Epidermal melanocyte (primary cell): ENCODE measurements at regions not wholly inside any gene's neighbourhood (a gene's known extent, or its start where the extent isn't known, plus 50 kb on each side); places are given as distances from the start of the nearest gene placed in this dataset.

Source experiments
- DNase-seq: peaks from one replicate; pipeline ENCODE4 v3.0.0; 2011; ENCODE audit warnings: low spot score; ENCODE audit not compliant: insufficient read length

DNA sequence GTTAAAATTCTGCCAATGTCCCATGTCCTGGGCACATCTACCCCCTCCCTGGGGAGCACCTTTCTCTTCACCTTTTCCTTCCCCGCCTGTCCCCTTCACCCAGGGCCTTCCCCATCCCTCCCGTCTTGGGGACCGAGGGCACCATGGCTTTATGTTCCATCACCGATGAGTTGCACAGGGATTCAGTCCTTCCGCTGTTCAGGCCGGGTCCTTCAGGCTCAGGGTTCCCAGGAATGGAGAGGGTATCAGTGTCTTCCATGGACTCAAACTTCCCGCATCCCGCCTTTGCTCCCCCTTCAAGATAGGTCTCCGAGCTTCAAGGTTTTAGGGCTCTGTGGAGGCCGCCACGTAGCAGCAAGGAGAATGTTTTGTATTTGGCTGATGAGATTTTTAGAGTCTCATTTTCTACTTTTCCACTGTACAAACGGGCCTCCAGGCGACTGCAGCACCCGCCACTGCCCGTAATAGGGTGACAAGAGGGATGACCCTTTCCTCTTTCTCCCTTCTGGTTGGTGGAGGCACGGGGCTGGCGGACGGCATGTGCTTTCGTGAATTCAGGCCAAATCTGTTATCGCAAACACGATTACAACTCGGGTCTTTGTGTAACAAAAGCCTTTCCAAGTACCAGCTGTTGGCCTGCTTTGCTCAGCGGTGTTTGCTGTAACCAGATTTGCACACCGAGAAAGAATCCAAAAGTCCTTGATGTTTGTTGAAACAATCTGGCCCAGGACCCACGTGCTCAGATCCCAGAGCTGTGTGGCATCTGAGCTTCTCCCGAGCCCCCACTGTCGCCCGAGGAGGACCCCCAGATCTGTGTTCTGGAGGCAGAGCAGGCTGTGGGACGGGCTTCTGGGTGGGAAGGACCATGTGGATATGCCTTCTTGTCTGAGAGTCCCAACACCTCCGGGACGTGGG lies 236.3 kb downstream of the SEC14L1 start:
- no peak for DNase-seq

DNA sequence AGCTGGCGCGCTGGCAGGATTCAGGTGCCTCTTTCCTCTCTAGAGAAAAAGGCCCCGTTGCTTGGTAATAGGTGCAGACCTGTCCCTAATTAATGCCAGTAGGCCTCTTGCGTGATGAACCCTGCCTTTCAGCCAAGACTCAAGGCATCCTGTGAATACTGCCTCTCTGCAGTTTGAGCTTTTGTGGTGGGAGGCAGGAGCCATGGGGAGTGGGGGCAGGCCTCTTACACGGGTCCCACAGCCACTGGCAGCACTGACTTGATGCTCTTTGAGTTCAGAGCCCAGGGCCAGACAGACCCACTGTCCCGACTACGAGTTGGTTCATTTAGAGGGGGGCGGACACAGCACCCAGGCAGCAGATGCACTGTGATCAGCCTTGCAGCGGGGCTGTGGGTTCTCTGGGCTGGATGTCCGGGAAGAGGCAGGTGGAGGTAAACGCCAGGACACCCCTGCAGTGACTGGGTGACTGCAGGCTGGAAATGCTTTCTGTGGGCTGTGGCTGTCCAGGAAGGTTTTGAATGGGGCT lies 237.0 kb downstream of the SEC14L1 start:
- DNase-seq = no peak

DNA sequence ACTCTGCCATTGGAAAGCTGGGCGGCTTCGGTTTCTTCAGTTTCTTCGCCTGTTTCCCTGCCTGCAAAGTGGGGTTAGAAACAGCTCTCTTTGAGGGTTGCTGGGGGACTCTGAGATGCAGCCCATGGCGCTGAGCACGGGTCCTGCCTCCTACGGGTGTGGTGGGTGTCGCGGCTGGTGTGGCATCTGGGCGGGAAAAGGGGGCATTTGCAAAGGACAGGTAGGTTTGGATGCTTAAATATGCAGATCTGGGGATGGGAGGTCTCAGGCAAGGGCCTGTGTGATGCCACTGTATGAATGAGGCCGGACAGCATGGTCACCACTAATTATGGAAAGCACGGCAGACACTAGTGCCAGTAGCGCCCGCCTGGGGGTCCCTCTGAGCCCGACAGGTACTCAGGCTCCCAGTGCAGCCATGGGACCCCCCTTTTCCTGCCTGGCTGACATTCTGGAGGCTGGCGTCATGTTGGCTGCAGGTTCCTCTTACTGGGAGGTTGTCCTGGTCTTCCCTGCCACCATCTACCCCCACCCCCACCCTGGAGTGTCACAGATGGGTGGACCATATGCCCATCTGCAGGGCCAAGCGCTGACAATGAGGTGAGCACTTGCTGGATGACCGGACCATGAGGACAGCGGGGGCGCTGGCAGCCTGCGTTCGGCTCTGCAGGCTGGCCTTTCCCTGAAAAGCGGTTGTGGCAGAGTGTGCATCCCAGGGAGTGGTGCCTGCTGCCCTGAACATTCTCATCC lies 237.7 kb downstream of the SEC14L1 start:
- no peak for DNase-seq

DNA sequence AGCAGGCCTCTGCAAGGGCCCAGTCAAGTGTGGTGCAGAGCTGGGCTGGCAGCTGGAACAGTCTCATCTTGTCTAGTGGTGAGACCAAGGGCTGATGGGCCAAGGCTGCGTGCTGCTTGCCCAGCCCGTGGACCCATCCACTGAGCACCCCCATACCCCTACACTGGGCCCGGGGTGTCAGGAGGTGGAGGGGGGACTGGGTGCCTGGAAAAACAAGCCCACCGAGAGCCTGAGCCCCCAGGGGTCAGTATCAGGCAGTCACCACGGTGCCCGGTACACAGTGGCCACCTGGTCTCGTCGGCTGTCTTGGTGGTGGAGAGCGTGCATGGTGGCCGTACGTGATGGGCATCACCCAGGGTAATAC lies 238.3 kb downstream of the SEC14L1 start:
- DNase-seq = no peak

DNA sequence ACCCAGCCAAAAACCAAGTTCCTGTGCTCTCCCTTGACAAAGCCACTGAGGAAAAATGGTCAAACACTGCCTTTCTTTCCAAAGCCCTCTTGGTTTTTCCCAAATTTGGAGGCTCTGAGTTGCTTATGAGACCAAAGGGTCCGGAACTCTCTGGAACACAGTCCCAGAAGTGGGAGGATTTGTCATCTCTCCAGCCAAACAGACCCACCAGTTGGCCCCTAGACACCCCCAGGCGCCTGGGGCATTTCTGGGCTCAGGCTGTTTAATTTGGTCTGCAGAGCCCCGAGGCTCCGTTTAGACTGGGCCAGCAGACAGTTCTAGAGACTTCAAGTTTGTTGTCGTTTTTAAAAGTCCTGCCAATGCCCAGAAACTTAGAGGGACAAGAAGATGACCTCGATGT lies 239.1 kb downstream of the SEC14L1 start:
- no peak for DNase-seq

DNA sequence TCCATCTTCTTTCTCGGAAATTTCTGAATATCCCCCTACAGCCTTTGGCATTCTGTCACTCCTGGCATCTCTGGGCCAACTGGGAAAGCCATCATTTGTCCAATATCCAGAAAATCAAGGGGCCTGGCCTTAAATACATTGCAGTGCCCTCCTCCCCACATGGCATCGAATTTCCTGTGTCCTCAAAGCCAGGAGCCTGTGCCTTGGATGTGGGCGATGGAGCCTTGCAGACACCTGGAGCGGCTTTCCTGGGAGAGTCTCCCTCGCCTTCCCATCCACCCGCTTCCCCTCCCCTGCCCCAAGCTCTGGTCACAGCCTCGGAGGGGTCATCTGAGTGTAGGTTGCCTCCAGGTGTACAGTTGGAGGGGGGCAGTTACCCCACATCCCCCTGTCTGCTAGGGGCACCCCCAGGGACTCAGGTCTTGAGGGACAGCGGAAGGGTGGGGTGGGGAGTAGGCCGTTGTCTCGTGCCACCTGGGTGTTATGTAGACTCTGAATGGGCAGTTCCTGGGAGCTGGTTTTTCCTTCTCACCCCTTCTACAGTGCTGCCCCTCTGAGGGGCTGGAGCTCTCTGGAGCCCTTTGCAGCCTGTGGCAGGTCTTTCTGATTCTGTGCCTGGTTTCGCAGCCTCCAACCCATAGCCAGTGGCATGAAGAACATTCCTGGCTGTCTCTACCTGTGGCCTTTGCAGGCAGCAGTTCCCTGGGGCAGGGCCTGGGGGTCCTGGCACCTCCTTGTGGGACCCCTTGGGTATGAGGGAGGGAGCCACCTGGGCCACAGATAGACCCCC lies 239.8 kb downstream of the SEC14L1 start:
- DNase-seq = no peak

DNA sequence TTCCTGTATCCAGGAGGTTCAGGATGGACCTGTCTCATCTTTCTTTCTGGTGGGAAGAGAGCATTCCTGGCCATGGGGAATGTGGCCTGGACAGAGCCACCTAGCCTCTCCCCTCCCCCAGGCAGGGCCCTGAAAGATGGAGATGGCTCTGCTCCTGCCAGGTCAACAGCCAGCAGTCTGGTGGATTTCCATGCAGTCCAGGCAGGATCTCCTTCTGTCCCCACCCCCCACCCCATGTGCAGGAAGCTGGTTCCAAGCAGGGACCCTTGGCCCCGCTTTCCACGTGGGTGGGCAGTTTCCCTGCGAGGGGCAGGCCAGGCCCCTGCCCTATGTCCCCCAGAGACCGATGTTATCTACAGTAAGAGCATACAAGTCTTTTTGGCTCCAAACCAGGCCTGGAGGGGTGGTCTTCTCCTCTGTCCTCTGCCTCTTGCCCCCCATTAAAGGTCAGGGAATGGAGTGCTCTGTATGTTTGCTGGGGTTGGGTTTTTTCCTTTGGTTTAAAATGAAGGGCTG lies 240.5 kb downstream of the SEC14L1 start:
- DNase-seq = no peak

DNA sequence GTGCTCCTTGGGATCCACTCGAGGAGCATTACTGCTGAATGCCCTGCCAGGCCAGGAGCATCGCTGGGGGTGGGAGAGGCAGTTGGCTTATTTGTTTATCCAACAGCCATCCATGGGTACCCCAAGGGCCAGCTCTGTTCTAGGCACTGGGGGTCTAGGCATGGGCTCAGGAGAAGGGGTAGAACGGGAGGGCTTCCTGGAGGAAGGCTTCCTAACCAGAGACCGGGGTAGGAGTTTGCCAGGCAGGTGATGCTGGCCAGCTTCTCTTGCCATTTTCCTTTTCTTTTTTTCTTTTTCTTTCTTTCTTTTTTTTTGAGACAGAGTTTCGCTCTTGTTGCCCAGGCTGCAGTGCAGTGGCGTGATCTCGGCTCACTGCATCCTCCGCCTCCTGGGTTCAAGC lies 241.0 kb downstream of the SEC14L1 start:
- no peak for DNase-seq

DNA sequence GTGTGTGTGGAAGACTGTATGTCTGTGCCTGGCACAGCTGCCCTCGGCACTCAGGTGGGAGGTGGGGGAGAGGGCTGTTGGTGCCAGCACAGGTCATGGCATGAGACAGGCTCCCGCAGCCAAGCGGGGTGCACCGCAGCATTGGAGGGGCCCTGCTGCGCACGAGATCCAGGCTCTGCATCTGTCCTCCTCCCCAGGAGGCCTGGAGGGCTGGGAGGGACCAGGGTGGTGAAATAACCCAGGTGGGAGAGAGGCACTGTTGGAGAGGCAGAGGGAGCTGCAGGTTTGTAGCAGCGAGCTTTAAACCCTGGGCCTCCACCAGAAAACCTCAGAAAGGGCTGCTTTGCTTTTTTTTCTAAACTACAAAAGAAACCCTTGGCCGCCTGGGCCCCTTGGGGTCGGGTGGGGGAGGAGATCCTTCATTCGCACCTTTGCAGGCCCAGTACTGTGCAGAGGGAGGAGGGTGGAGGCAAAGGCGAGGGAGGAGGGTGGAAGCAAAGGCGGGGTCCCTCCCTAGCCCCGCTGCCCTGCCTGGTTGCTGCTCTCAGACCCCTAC lies 241.7 kb downstream of the SEC14L1 start:
- DNase-seq = no peak

DNA sequence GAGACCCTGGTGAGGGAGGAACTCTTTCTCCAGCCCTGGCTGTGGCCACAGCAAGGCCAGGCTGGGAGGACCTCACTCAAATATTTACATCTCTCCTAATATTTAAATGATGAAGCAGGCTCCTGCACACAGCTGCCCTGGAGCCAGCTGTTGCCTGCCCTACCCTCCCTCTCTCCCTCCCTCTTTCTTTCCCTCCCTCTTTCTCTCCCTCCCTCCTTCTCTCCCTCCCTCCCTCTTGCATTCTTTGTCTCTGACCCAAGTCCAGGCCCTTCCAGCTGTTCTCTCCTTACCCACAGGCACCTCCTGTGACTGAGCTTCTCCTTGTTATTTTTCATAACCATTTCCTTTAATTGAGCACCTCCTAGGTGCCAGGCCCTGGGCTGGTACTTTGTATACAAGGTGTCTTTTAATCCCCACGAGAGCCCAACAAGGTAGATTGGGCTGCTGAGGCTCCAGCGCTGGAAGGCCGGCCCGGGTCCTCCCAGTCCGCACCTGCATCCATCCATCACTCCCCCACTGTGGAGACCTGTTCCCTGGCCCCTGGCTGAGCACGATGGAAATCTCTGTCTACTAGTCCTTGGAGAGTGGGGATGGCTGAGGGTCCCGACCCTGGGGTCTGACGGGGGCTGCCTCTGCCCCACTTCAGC lies 242.3 kb downstream of the SEC14L1 start:
- DNase-seq = no peak

DNA sequence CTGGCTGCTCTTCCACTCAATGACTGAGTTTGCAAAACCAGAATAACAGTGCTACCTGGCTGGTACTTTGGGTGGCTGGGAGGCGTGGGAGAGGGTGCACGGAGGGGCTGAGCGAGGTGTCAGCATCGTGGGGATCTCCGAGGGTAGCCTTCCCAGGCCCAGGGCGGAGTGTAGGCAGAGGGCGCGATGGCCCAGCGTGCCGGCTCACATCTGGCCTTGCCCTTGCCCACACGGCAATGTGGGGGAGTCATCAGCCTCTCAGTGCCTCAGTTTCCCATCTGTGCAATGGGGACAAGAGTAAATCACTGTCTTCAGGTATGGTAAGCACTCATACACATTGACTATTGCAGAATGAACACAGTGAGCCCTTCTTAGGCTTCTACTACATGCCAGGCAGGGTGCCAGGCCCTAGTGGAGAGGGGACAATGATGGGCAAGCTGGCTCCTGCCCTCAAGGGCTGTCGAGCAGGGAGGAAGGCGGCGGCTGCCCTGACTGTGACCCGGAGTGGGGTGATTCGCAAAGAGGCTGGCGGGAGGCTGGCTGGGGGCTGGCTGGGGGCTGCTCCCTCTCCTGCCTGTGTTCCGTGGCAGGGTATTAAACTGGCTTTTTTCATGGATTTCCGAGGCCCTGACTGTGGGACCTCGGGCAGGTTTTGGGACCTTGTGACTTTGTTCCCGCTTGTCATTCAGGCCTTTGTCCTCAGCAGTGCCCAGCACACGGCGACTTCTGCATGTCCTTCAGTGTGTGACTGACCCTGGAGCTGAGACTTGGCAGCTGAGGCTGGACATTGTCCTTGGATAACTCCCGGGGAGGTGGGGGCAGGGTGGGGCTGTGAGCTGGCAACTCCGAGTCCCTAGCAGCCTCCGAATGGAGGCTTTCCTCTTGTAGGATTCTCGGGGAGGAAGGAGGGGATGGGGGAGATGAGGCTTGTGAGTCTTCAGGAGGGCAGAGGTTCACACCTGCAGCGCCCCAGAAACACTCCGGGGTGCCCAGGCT lies 243.1 kb downstream of the SEC14L1 start:
- no peak for DNase-seq

DNA sequence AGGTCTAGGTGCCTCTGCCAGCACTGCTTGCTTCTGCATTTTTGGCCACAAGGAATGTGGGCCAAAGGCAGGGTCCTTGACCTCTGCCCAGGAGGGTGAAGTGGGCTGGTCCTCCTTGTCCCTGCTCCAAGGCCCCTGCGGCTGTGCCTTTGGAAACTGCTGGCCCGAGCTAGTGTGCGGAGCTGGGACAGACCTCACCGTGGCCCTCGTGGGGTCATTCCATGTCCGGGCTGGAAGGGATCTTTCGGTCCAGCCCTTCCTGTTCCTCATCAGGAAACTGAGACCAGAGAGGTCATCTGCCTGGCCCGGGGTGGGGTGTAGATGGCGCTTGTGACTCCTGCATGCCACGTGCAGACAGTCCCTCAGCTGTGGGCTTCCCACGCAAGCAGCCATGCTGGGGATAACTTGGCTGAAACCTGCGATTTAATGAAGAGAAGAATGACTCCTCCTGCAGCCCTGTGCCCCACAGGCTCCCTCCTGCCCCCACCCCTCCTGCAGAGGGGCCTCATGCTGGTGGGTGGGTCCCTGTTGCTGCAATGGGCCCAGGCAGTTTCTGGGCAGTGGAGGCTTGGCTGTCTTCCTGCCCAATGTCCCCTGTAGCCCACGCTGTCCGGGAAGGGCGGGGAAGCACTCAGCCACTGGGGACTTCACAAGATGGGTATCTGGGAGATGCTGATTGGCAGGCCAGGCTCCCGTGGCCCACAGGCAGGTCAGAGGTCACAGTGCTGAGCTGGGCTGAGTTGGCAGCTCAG lies 245.2 kb downstream of the SEC14L1 start:
- no peak for DNase-seq

DNA sequence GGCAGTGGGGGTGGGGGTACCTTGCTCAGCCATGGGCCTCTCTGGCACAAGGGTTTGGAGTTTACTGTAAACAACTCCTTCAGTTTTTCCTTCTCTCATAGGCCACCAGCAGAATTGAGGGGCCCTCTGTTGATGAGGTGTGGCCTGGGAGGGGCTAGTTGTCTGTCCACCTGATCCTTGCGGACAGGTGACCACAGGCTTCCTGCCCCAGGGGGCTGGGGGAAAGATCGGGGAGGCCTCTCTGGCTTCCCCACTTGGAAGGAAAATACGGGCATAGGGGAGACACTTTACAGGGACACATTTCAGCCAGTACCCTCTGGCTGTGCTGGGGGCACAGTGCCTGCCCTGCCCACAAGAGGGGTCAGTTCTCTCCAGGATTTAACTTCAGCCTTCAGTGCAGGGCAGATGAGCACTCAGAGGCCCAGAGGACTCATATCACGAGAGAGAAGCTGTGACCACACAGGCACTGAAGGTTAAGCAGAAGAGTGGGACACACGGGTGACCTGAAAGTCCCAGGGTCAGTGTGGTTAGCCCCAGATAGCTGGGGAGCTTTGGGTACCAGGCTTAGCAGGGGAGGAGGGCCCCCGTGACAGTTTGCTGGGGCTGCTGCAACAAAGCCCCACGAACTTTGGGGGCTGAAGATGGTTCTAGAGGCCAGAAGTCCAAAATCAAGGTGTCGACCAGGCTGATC lies 245.9 kb downstream of the SEC14L1 start:
- DNase-seq = no peak

DNA sequence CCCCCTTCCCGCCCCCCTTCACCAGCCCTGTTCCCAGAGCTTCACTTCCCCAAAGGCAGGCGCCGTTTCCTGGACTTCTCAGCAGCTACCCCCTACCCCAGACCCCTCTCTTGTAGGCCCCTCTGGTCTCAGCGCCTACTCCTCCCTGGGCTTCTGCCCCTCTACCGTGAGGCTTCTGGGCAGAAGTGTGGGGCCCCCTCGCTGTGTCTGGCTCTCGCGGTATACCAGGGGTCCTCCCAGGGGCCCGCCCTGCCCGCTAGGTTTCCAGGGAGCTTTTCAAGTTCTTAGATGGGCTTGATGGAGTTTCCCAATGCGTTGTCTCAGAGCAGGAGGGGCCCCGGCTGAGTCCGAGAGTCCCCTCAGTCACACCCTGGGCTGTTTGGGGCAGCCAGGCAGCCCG lies 247.1 kb downstream of the SEC14L1 start:
- no peak for DNase-seq

DNA sequence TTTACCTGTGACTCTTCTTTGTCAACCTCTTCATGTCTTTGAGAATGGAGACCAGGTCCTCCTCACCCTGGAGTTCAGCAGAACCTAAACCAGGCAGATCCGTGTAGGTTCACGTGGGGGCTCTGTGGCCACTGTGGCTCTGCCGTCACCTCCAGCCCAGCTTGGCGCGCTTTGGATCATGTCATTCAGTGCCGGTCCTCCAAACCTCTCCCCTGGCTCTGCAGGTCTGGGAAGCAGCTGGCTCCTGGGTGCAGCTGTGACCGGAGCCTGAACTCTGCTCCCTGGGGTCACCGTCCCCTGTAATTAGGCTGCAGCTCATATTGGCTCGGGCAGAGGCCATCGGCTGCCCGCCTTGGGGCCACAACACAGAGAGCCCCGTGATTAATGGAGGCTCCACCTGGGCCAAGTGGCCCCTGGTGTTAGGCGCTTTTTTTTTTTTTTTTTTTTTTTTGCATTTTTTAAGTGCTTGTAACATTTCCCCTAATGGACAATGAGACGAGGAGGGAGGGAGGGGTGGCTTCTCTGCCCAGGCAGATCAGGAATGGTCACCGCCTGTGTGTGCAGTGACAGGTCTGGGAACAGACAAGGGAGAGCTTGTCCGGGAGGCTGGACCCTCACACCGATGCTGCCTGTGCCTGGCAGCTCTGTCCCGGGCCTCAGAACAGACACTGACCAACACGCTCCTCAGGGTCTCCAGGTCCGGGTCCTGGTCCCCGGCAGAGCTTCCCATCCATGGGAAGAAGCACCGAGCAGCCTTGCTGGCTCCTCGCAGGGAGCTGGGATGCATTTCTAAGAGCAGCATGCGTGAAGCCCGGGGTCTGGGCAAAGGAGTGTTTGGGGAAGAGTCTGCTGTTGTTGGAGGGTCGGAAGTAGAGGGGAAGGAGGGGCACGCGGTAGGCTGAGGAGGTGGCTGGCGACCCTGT lies 247.9 kb downstream of the SEC14L1 start:
- no peak for DNase-seq

DNA sequence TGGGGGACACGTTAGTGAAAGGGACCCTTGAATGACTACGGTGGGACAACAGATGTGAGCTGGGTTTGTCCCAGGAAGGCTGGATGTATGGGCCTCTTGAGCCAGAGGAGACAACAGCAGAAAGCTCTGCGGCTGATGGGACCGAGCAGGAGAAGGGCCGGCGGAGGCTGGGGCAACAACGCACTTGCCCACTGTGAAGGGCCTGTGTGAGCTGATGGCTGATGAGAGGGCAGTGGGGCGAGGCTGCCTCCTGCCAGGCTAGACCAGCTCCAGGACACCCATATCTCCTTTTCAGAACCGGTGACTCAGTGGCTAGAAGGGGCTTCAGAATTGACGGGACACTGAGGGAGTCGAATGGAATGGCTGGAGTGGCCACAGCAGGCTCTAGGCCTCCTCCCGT lies 250.1 kb downstream of the SEC14L1 start:
- DNase-seq = no peak
